ENCODE measurements at regions not wholly inside any gene's neighbourhood (a gene's known extent, or its start where the extent isn't known, plus 50 kb on each side); places are given as distances from the start of the nearest gene placed in this dataset.

DNA sequence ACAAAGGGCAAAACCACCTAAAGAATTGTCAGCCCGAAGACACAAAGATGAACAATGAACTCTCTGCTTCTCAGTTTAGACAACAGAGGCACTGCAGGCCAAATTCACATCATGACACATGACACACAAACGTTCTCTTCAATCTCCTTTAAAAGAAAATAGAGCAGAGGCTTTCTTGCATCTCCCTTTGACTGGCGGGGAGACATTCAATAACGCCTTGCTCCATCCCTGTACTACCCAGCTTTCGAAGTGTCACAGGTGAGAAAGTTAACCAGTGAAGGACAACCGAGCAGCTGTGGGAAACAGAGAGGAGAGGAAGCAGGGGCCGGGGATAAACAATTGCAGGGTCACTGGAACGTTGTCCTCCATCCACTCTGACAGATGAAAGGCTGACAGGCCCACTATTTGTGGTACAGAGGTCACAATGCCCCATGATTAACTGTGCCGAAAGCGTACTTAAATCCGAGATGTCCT is 130.8 kb downstream of the PHLDA1 start:
- no peak for DNase-seq (ENCODE audit: low read depth in 2 of 2)

DNA sequence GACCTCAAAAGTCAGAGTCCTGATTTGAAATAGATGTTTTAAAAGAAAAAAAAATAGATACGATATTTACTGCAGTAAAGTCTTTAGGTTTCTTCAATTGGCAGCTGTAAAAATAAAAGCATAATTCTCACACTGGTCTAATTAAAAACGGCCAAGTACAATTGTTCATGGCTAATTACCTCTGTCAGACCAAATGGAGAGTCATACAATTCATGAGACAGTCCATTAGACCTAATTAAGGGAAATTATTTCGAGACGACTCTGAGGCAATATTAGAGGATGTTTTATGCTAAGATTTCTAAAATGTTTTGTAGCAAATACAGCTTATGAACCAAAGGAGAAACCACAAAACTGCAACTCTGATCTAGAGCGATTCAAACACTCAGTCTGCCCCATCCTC is 131.3 kb downstream of the PHLDA1 start:
- DNase-seq (ENCODE audit: low read depth in 2 of 2) = no peak

DNA sequence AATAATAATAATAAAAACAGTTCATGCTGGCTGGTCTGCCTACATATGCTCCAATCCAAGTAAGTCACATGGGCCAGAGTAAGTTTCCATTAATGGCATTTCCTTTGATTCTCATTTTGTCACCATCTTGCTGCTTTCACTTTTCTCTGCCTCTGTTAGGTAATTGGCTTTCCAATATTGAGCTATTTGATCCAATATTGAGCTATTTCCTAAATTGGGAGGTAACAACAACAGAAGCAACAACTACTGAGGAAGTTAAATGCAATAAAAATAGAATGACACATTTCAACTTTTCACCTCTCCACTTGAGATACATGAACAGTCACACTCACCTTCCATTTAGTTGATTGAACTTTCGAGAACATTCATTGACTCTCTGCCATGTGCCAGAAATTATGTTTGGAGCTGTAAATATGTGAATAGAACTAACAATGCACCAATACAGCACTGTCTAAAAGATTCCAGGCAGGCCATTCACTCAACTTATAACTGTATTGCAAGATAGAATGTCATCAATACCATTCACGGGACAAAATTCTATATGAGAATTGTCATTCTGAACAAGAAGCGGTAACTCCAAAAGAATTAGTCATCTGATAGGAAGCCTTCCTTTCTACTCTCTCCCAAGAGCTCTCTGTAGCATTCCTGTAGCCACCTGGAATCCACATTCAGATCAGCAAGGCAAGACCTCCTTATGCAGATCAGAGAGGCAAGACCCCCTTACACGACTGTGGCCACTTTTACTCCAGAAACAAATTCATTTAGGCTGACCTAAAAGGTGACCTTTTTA is 136.4 kb downstream of the PHLDA1 start:
- no peak for DNase-seq (ENCODE audit: low read depth in 2 of 2)

DNA sequence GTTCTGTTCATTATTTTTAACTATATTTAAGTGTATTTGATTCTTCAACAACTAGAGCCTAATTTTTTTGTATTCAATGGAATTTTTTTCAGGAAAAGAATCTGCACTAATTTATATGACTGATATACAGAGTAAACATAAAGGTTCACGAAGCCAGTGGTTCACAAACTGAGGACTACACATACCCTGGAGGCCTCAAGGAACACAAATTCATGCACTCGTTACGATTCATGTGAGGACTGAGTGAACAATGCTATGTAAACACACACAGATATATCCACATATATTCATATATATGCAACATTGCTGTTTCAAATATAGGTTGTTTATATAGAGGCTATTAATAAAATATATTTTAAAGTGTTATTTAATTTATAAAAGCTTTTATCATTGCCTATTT is 137.8 kb downstream of the PHLDA1 start:
- no peak for DNase-seq (ENCODE audit: low read depth in 2 of 2)

DNA sequence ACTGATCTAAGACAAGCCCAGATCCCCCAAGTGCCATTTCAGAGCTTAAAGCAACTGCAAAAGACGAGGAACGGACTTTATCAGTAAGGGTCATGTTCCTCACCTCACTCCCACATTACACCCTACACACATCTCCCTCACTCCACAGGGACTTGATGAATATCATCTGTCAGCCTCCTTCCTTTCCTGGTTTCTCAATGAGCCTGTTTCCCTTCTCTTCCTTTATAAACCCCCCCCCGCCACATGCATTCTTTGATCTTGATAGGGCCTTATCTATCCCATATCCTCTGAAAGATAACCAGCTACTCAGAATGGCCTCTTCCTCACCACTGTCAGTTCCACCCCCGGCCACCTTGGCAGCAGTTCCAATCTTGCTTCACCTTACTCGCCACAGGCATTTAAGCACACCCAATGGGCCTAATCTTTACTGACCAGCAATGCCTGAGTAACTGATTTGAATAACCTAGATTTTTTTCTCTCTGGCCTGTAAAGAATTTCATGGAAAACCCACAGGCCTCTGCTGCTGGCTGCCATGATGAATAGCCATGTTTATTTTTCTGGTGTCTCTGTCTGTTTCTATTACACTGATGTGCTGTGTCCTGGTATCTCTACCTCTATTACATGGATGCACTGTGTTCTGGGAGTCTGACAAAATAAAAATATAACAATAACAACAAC is 138.7 kb downstream of the PHLDA1 start:
- no peak for DNase-seq (ENCODE audit: low read depth in 2 of 2)

GRCh38 chr12:75891072-75891471 is 140.5 kb downstream of the PHLDA1 start:
- DNase-seq (ENCODE audit: low read depth in 2 of 2) = no peak

DNA sequence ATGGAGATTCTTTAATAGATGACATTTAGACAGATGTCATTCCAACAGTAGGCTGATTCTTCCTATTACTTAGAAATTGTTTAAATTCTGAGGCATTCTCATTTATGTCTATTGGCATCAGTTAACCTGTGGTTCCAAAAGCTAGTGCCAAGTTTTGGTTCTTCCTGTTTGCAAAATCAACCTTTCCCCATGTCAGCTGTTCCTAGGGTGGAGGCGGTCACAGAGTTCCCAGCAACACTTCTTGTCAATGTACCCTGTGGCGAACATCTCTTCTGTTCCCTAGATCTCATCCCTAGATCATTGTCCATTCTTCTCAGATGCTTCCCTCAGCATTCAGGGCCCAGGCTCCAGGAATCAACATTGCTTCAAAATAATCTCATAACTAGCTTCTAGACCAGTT is 140.9 kb downstream of the PHLDA1 start:
- DNase-seq (ENCODE audit: low read depth in 2 of 2) = no peak

DNA sequence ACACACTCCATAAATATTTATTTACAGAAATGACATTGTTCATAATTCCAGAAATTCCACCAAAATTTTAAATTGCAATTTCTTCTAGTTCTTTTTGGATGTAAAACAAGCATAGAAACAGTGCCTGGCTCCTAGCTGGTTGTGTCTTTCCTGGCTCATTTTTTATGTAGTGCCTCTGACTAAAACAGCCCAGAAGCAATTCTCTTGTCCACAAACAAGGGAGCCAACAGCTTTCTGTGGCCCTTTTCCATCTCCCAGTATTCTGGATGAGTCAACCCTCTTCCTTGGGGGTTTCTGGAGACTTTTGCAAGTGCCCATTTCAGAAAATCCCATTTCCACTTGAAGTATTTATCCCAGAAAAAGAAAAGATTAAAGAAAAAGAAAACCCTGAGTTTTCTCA is 141.4 kb downstream of the PHLDA1 start:
- DNase-seq (ENCODE audit: low read depth in 2 of 2) = no peak

GRCh38 chr12:75888874-75889613 is 142.5 kb downstream of the PHLDA1 start:
- DNase-seq (ENCODE audit: low read depth in 2 of 2) = no peak

DNA sequence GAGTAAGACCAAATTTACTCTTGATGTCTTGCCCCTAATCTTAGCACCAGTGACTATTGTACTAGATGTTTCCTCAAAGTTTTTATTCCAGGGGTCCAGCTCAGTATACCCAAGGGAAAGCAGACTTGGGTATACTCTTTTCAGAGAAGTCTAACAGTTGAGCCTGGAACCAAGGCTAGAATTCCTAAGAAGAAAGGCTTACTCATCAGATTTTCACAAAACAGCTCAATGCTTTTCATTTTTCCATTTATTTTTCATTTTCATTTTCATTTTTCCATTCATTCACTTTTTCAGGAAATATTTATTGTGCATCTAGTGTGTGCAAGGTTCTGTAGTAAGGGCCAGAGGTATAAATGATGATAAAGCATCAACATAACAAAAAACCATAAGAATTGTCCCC is 143.2 kb downstream of the PHLDA1 start:
- no peak for DNase-seq (ENCODE audit: low read depth in 2 of 2)

GRCh38 chr12:75887979-75888378 is 143.6 kb downstream of the PHLDA1 start:
- DNase-seq (ENCODE audit: low read depth in 2 of 2) = no peak

- no peak for DNase-seq (ENCODE audit: low read depth in 2 of 2)
Measured at GRCh38 chr12:75884465-75884985, 147.1 kb downstream of the PHLDA1 start.

- DNase-seq (ENCODE audit: low read depth in 2 of 2) = no peak
Measured at GRCh38 chr12:75883241-75883640, 148.3 kb downstream of the PHLDA1 start.

GRCh38 chr12:75882421-75882820 is 149.2 kb downstream of the PHLDA1 start:
- no peak for DNase-seq (ENCODE audit: low read depth in 2 of 2)

DNA sequence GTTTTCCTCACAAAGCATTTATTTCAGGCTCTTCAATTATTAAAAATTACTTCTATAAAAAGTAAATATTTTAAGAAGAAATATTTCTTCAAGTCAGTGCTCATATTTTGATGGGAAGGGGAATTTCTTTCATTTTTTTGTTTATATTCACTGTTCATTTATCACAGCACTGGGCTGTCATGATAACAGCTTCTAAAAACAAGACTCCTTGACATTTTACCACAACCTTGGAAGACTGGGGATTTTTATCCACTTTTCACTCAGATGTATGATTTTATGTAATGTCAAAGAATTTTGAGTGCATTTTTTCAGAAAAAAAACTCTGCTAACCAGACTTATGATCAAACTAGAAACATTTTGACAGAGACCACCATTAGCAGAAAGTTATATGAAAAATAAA is 149.7 kb downstream of the PHLDA1 start:
- DNase-seq (ENCODE audit: low read depth in 2 of 2) = no peak

- DNase-seq (ENCODE audit: low read depth in 2 of 2) = no peak
Measured at GRCh38 chr12:75877763-75878621, 153.6 kb downstream of the PHLDA1 start.

GRCh38 chr12:75876832-75877762 is 154.5 kb downstream of the PHLDA1 start:
- DNase-seq (ENCODE audit: low read depth in 2 of 2) = no peak

DNA sequence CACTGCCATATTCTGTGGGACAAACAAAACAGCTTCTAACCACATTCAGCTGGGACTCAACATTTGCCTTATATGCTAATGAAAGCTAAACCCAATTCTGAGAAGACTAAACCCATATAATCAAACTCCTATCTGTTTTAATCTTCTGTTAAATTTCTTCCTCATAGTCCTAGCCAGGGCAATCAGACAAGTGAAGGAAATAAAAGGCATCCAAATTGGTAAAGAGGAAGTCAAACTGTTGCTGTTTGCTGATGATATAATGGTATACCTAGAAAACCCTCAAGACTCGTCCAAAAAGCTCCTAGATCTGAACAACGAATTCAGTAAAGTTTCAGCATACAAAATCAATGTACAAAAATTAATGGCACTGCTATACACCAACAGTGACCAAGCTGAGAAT is 157.1 kb downstream of the PHLDA1 start:
- no peak for DNase-seq (ENCODE audit: low read depth in 2 of 2)

GRCh38 chr12:75872762-75873161 is 158.8 kb downstream of the PHLDA1 start:
- DNase-seq (ENCODE audit: low read depth in 2 of 2) = no peak

DNA sequence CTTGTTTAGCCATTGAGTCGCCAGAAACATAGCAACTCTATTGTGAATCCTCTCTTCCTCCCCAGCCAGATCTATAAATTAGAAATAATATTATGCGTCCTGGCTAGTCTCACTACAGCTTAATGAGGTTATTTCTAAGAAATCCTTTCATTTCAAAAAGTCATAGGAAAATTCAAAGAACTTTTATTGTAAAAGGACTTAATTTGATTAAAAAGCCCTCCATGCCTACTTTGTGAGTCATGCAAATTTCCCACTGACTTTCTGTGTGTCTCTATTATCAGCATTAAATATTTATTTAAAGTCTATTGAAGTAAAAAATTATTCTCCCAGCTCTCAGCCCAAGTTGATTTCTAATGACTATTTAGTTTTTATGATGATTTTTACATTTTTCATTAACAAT is 160.7 kb downstream of the PHLDA1 start:
- DNase-seq (ENCODE audit: low read depth in 2 of 2) = no peak
